ENCODE measurements at regions not wholly inside any gene's neighbourhood (a gene's known extent, or its start where the extent isn't known, plus 50 kb on each side); places are given as distances from the start of the nearest gene placed in this dataset.

- H3K4me3 ChIP-seq (ENCODE audit: low read length) = no peak overlapping the region
- no peak for TF ChIP-seq CTCF (conservative IDR thresholded peaks at IDR 0.05; ENCODE audit: low read depth, low read length)
- DNase-seq (ENCODE audit: low read depth) = no peak
Observed at GRCh38 chr16:5971106-5971505, 873.5 kb upstream of the EEF2KMT start.

- DNase-seq (ENCODE audit: low read depth) = no peak
- H3K4me3 ChIP-seq (ENCODE audit: low read length) = no peak overlapping the region
- TF ChIP-seq CTCF (conservative IDR thresholded peaks at IDR 0.05; ENCODE audit: low read depth, low read length) = no peak
Observed at GRCh38 chr16:5966004-5966403, 868.4 kb upstream of the EEF2KMT start.

- no peak for DNase-seq (ENCODE audit: low read depth)
- no peak overlapping the region for H3K4me3 ChIP-seq (ENCODE audit: low read length)
- TF ChIP-seq CTCF (conservative IDR thresholded peaks at IDR 0.05; ENCODE audit: low read depth, low read length) = no peak
Observed at GRCh38 chr16:5965321-5965720, 867.7 kb upstream of the EEF2KMT start.

GRCh38 chr16:5951486-5951885 lies 853.9 kb upstream of the EEF2KMT start:
- H3K4me3 ChIP-seq (ENCODE audit: low read length) = no peak overlapping the region
- TF ChIP-seq CTCF (conservative IDR thresholded peaks at IDR 0.05; ENCODE audit: low read depth, low read length) = no peak
- DNase-seq (ENCODE audit: low read depth) = no peak

- TF ChIP-seq CTCF (conservative IDR thresholded peaks at IDR 0.05; ENCODE audit: low read depth, low read length) = no peak
Observed at GRCh38 chr16:5944971-5945370, 847.4 kb upstream of the EEF2KMT start.

GRCh38 chr16:5938607-5939006 lies 841.0 kb upstream of the EEF2KMT start:
- no peak for TF ChIP-seq CTCF (conservative IDR thresholded peaks at IDR 0.05; ENCODE audit: low read depth, low read length)
- DNase-seq (ENCODE audit: low read depth) = no peak
- H3K4me3 ChIP-seq (ENCODE audit: low read length) = no peak overlapping the region

More at GRCh38 chr16:5944971-5945370, 847.4 kb upstream of the EEF2KMT start:
- no peak for DNase-seq (ENCODE audit: low read depth)
- no peak overlapping the region for H3K4me3 ChIP-seq (ENCODE audit: low read length)

GRCh38 chr16:5932906-5933305 lies 835.3 kb upstream of the EEF2KMT start:
- TF ChIP-seq CTCF (conservative IDR thresholded peaks at IDR 0.05; ENCODE audit: low read depth, low read length) = no peak
- H3K4me3 ChIP-seq (ENCODE audit: low read length) = no peak overlapping the region
- DNase-seq (ENCODE audit: low read depth) = no peak
